ENCODE measurements at regions not wholly inside any gene's neighbourhood (a gene's known extent, or its start where the extent isn't known, plus 50 kb on each side); places are given as distances from the start of the nearest gene placed in this dataset.

DNA sequence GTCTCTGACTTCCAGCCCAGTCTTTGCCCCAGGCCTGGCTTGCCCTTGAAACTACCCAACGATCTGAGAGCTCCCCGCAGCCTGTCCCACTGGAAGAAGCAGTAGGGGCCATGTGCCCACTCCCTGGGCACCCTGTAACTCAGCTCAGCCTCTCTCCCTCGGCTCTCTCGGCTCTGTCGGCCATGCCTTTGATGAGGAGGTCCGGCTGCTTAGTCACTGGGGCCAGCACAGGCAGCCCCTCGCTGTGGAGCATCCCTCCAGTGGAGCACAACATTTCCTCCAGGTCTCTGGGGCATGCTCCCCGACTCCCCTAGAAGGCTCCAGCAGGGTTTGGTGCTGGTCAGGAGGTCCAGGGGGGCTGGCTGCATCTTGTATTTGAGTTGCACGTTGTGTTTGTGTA is 83.3 kb upstream of the DISP3 start:
- Mint-ChIP-seq H3K9me3 (no peaks in the 10 kb centered on the region), H3K27ac (no peak overlapping the region), H3K27me3 (ENCODE audit: insufficient read depth, low read depth, poor library complexity) (no peaks in the 10 kb centered on the region), H3K36me3 (ENCODE audit: low read depth) (no peaks in the 10 kb centered on the region), H3K4me1 (peaks cover 11% of the 10 kb centered on the region), H3K4me3 (no peak overlapping the region)
- no peak overlapping the region for H3K4me2 ChIP-seq
- H3K27ac ChIP-seq (ENCODE audit: low read depth) = no peak overlapping the region
- H3K9me2 ChIP-seq (ENCODE audit: insufficient read depth) = no peaks in the 10 kb centered on the region
- 0 out of 2 replicates have a peak overlapping the region, but pooled peaks have one; percentile 7 for H2AFZ ChIP-seq
- H3F3A ChIP-seq (replicated peaks; ENCODE audit: low read depth) = no peaks in the 10 kb centered on the region
- no peaks in the 10 kb centered on the region for H3K79me2 ChIP-seq (replicated peaks; ENCODE audit: insufficient read depth)
- no peaks in the 10 kb centered on the region for H4K20me1 ChIP-seq (replicated peaks; ENCODE audit: insufficient read depth)
- H3K4me1 ChIP-seq (ENCODE audit: insufficient read depth) = no peaks in the 10 kb centered on the region
- DNase-seq (ENCODE audit: low spot score) (no peak), ATAC-seq (no peak)
- H3K36me3 ChIP-seq (ENCODE audit: insufficient read depth) = no peaks in the 10 kb centered on the region
- TF ChIP-seq POLR2AphosphoS5 (IDR thresholded peaks at IDR 0.05; ENCODE audit: low read depth) = no peak
- TF ChIP-seq, protein P1, sequence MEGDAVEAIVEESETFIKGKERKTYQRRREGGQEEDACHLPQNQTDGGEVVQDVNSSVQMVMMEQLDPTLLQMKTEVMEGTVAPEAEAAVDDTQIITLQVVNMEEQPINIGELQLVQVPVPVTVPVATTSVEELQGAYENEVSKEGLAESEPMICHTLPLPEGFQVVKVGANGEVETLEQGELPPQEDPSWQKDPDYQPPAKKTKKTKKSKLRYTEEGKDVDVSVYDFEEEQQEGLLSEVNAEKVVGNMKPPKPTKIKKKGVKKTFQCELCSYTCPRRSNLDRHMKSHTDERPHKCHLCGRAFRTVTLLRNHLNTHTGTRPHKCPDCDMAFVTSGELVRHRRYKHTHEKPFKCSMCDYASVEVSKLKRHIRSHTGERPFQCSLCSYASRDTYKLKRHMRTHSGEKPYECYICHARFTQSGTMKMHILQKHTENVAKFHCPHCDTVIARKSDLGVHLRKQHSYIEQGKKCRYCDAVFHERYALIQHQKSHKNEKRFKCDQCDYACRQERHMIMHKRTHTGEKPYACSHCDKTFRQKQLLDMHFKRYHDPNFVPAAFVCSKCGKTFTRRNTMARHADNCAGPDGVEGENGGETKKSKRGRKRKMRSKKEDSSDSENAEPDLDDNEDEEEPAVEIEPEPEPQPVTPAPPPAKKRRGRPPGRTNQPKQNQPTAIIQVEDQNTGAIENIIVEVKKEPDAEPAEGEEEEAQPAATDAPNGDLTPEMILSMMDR (conservative IDR thresholded peaks at IDR 0.05; ENCODE audit: low read depth in 2 of 2) = no peak
- no peaks in the 10 kb centered on the region for H3K27me3 ChIP-seq (ENCODE audit: insufficient read depth)
- H3K4me3 ChIP-seq = no peak overlapping the region

DNA sequence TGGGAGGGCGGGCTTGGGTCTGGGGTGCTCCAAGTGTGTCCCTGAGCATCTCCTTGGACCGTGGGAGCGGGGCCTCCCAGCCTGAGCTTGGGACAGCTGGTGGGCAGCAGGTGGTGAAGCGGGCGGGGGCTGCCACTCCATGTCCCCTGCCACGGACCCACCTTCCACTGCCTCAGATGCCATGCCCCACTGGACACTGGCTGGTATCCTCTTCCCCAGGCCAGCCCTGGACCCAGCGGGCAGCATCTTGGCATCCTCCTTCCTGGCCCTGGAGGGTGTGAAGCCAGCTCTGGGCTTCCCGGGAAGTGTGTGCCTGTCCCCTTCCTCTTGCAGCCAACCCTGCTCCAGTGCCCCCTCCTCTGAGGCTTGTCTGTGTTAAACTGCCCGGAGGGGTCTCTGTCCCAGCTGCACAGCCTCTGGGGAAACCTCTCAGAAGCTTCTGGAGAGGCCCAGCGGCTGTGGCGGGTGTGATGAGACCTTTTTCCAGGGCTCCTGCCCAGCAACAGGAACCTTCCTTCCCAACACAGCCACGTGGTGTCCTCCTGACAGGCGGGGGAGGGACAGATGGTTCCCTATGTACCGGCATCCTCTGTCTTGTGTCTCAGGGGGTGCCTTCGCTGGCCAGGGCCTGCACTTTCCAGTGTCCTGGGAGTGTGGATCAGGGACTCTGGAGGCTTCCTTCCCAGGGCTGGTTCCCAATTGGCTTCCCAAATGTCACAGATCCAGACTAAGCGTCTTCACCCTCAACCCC is 81.6 kb upstream of the DISP3 start:
- H3K9me3 Mint-ChIP-seq = peaks cover 3% of the 10 kb centered on the region; the same call in 2 of the 3 replicates
- no peaks in the 10 kb centered on the region for H3K9me2 ChIP-seq (ENCODE audit: insufficient read depth)
- no peaks in the 10 kb centered on the region for H3F3A ChIP-seq (replicated peaks; ENCODE audit: low read depth)
- H3K4me1 Mint-ChIP-seq = peaks cover 11% of the 10 kb centered on the region
- no peaks in the 10 kb centered on the region for H3K36me3 Mint-ChIP-seq (ENCODE audit: low read depth)
- H3K36me3 ChIP-seq (ENCODE audit: insufficient read depth) = no peaks in the 10 kb centered on the region
- no peak overlapping the region for H3K4me3 Mint-ChIP-seq
- H4K20me1 ChIP-seq (replicated peaks; ENCODE audit: insufficient read depth) = no peaks in the 10 kb centered on the region
- no peak overlapping the region for H3K27ac ChIP-seq (ENCODE audit: low read depth)
- H3K4me3 ChIP-seq = no peak overlapping the region
- H3K79me2 ChIP-seq (replicated peaks; ENCODE audit: insufficient read depth) = no peaks in the 10 kb centered on the region
- no peaks in the 10 kb centered on the region for H3K27me3 Mint-ChIP-seq (ENCODE audit: insufficient read depth, low read depth, poor library complexity)
- peak; percentile 76 for ATAC-seq
- peak overlapping the region; percentile 90 for H2AFZ ChIP-seq
- no peak overlapping the region for H3K27ac Mint-ChIP-seq
- peak; percentile 37 for DNase-seq (ENCODE audit: low spot score)
- H3K27me3 ChIP-seq (ENCODE audit: insufficient read depth) = no peaks in the 10 kb centered on the region
- H3K4me2 ChIP-seq = no peak overlapping the region
- no peaks in the 10 kb centered on the region for H3K4me1 ChIP-seq (ENCODE audit: insufficient read depth)
- TF ChIP-seq, protein P1 (conservative IDR thresholded peaks at IDR 0.05; ENCODE audit: low read depth in 2 of 2) = no peak
- TF ChIP-seq, protein P2, sequence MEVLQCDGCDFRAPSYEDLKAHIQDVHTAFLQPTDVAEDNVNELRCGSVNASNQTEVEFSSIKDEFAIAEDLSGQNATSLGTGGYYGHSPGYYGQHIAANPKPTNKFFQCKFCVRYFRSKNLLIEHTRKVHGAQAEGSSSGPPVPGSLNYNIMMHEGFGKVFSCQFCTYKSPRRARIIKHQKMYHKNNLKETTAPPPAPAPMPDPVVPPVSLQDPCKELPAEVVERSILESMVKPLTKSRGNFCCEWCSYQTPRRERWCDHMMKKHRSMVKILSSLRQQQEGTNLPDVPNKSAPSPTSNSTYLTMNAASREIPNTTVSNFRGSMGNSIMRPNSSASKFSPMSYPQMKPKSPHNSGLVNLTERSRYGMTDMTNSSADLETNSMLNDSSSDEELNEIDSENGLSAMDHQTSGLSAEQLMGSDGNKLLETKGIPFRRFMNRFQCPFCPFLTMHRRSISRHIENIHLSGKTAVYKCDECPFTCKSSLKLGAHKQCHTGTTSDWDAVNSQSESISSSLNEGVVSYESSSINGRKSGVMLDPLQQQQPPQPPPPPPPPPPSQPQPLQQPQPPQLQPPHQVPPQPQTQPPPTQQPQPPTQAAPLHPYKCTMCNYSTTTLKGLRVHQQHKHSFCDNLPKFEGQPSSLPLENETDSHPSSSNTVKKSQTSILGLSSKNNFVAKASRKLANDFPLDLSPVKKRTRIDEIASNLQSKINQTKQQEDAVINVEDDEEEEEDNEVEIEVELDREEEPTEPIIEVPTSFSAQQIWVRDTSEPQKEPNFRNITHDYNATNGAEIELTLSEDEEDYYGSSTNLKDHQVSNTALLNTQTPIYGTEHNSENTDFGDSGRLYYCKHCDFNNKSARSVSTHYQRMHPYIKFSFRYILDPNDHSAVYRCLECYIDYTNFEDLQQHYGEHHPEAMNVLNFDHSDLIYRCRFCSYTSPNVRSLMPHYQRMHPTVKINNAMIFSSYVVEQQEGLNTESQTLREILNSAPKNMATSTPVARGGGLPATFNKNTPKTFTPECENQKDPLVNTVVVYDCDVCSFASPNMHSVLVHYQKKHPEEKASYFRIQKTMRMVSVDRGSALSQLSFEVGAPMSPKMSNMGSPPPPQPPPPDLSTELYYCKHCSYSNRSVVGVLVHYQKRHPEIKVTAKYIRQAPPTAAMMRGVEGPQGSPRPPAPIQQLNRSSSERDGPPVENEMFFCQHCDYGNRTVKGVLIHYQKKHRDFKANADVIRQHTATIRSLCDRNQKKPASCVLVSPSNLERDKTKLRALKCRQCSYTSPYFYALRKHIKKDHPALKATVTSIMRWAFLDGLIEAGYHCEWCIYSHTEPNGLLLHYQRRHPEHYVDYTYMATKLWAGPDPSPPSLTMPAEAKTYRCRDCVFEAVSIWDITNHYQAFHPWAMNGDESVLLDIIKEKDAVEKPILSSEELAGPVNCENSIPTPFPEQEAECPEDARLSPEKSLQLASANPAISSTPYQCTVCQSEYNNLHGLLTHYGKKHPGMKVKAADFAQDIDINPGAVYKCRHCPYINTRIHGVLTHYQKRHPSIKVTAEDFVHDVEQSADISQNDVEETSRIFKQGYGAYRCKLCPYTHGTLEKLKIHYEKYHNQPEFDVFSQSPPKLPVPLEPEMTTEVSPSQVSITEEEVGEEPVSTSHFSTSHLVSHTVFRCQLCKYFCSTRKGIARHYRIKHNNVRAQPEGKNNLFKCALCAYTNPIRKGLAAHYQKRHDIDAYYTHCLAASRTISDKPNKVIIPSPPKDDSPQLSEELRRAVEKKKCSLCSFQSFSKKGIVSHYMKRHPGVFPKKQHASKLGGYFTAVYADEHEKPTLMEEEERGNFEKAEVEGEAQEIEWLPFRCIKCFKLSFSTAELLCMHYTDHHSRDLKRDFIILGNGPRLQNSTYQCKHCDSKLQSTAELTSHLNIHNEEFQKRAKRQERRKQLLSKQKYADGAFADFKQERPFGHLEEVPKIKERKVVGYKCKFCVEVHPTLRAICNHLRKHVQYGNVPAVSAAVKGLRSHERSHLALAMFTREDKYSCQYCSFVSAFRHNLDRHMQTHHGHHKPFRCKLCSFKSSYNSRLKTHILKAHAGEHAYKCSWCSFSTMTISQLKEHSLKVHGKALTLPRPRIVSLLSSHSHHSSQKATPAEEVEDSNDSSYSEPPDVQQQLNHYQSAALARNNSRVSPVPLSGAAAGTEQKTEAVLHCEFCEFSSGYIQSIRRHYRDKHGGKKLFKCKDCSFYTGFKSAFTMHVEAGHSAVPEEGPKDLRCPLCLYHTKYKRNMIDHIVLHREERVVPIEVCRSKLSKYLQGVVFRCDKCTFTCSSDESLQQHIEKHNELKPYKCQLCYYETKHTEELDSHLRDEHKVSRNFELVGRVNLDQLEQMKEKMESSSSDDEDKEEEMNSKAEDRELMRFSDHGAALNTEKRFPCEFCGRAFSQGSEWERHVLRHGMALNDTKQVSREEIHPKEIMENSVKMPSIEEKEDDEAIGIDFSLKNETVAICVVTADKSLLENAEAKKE (CRISPR knock-in tag; IDR thresholded peaks at IDR 0.05) = no peak
- TF ChIP-seq ZNF114 (CRISPR knock-in tag; IDR thresholded peaks at IDR 0.05) = no peak
- TF ChIP-seq CREB1 (CRISPR knock-in tag; IDR thresholded peaks at IDR 0.05; ENCODE audit: low read depth) = no peak
- no peak for TF ChIP-seq STAT1 (IDR thresholded peaks at IDR 0.05; ENCODE audit: unreplicated experiment)
- TF ChIP-seq EZH2 (IDR thresholded peaks at IDR 0.05; ENCODE audit: low read depth, unreplicated experiment) = no peak
- no peak for TF ChIP-seq EZH2phosphoT487 (IDR thresholded peaks at IDR 0.05; ENCODE audit: unreplicated experiment)
- no peak for TF ChIP-seq JUNB (IDR thresholded peaks at IDR 0.05; ENCODE audit: unreplicated experiment)
- TF ChIP-seq POLR2AphosphoS5 (IDR thresholded peaks at IDR 0.05; ENCODE audit: low read depth) = no peak

Measured in GM23338 (cell line).